GM23338 (cell line): ENCODE measurements at regions not wholly inside any gene's neighbourhood (a gene's known extent, or its start where the extent isn't known, plus 50 kb on each side); places are given as distances from the start of the nearest gene placed in this dataset.

ENCODE experiments used
- EZH2 ChIP-seq: fragments of 200-600 bp; sonication (generic); IDR thresholded peaks from one replicate; pipeline ENCODE4 v1.8.0; 2017; ENCODE audit warnings: antibody characterized with exemption, mild to moderate bottlenecking, low read depth; ENCODE audit not compliant: unreplicated experiment
- EZH2phosphoT487 ChIP-seq: fragments of 200-600 bp; sonication (generic); IDR thresholded peaks from one replicate; pipeline ENCODE4 v1.8.1; 2018; ENCODE audit warnings: antibody characterized with exemption; ENCODE audit not compliant: unreplicated experiment
- NANOG ChIP-seq: IDR thresholded peaks from 2 replicates; pipeline ENCODE4 v1.6.1; 2016; ENCODE audit warnings: antibody characterized with exemption, borderline replicate concordance
- POLR2AphosphoS5 ChIP-seq: IDR thresholded peaks from 2 replicates; pipeline ENCODE4 v1.6.1; 2016; ENCODE audit warnings: antibody characterized with exemption, low read depth
- REST ChIP-seq: IDR thresholded peaks from one replicate; pipeline ENCODE4 v1.6.1; 2018; ENCODE audit warnings: antibody characterized with exemption; ENCODE audit not compliant: unreplicated experiment
- ZNF462 ChIP-seq: fragments of 250-450 bp; sonication (Bioruptor Pico); IDR thresholded peaks from 2 replicates; pipeline ENCODE4 v1.5.0; 2020; ENCODE audit warnings: mild to moderate bottlenecking, moderate library complexity

GRCh38 chr11:129680907-129681306 is 134.7 kb upstream of the TMEM45B start (continued):
- TF ChIP-seq ZNF462 (CRISPR knock-in tag) (no peak), EZH2phosphoT487 (no peak), NANOG (no peak), POLR2AphosphoS5 (no peak), EZH2 (no peak), REST (no peak)
